ENCODE measurements at regions not wholly inside any gene's neighbourhood (a gene's known extent, or its start where the extent isn't known, plus 50 kb on each side); places are given as distances from the start of the nearest gene placed in this dataset.
"Not testable (repeated sequence)": the region's sequence is repeated elsewhere in the genome, so short reads cannot be mapped to it uniquely, and the experiment has no call there.

DNA sequence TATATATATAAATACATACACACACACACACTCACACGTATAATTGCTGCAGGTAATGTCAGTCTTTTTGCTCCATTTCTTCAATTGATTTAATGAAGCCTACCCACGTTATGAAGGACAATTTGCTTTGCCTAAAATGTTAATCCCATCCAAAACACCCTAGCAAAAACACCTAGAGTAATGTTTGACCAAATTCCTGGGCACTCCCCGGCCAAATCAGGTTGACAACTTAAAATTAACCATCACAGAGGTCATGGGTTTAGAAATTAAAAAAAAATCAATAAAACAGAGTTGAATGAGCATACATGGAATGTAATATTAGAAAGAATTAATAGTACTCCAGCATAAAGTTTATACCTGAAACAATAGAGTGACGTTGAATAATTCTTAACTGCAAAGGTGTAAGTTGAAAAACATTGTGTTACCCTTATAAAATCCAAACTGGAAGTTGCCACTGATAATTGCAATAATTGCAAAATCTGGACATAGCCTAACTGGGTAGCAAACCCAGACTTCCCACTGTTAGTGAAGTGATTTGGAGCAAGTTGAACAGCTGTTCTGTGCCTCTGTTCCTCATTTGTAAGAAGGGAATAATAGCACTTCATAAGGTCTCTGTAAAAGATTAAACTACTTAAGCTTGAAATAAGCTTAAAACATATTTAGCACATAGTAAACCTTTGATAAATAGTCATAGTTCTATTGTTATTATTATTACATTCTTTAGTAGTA lies 2120.5 kb downstream of the PCDH7 start:
- no peak for DNase-seq (ENCODE audit: low read depth)

DNA sequence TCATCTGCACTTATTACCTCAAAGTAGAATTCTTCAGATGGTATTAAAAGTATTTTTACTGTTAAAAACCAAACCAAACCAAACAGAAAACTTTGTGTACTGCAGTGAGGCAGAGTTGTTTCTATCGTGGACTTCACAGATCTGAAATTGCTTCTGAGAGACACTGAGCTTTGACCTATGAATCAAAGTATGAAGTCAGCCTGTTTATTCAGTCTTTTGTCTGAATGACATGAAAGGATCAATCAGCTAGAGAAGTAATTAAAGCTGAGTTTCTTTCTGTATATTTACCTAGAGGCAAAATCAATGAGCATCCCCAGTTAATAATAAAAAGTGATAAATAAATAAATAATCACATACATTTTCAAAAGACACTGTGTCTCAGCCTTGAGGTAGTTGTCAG lies 2121.0 kb downstream of the PCDH7 start:
- no peak for DNase-seq (ENCODE audit: low read depth)

GRCh38 chr4:32847461-32847860 lies 2127.3 kb downstream of the PCDH7 start:
- peak; percentile 7 for DNase-seq (ENCODE audit: low read depth)

DNA sequence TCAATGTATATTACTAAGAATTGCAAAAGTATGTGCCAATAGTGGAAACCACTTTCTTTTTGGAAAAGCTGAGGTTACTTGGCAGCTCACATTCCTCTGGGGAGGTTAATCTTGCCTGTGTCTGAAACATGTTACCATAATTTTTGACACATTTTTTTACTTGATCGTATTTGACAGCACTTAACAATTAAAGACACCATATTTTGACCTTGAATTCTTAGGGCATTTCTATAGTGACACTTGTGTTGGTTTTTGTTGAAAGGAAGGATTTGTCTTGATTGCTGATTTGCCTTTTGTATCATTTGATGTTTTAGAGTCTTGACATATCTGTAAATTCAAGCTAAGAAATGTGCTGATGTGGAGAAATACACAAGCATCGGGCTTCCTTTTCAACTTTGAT lies 2135.5 kb downstream of the PCDH7 start:
- DNase-seq (ENCODE audit: low read depth), result no peak

GRCh38 chr4:32858361-32858760 lies 2138.2 kb downstream of the PCDH7 start:
- DNase-seq (ENCODE audit: low read depth), result no peak

DNA sequence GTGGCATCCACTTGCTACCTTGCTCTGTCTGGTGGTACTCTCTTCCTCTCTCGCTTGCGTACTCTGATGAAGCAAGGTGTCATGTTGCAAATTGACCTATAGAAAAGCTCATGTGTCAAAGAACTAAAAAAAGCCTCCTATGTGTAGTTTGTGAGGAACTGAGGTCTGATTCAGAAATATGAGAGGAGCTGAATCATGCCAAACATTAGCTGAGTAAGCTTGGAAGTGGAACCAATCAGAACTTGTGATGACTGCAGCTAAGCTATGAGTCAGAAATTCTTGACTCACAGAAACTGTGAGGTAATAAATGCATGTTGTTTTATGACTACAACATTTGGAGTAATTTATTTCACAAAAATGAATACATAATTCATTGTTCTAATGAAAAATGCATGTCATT lies 2138.8 kb downstream of the PCDH7 start:
- peak; percentile 66 for DNase-seq (ENCODE audit: low read depth)

DNA sequence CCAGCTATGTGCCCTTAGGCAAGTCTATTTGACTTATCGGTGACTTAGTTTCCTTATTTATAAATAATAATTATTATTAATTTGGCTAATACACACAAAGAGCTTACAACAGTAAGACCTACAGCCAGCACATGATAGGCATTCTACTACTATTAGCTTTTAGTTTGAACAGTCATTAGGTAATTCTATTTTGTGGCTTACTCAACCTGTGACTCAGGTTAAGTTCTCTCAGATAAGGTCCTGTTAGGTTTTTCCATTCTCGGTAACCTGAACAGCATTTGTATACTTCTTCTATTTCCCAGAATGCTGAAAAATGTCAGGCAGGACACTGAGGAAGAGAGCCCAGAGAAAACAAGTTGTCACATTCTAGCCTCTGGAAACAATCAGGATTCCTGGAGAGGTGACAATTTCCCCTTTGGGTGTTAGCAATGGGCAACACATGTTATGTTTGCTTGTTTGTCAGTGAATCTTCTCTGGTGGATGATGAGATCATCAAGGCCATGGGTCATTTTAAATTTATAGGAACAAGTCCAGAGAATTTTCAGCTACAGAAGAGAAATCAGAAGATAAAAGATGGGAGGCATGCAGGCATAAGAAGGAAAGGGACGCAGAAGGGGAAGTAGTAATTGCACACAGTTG lies 2144.7 kb downstream of the PCDH7 start:
- DNase-seq (ENCODE audit: low read depth), result no peak

DNA sequence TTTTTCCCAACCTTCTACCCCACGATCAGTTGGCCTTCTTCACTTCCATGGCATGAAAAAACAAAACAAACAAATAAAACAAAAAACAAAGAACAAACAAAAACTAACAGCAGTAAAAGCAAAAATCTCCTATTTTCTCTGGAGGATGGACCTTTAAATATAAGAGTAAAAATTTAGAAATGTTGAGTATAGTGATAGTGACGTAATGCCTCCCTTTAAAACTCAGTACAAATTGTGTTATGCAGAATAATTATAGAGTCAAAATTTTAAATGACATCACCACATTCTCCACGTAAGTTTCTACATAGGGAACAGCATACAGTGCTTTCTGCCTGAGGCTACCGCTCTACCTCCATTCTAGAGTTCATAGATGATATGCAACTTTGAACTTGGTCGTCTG lies 2156.4 kb downstream of the PCDH7 start:
- DNase-seq (ENCODE audit: low read depth), result no peak

DNA sequence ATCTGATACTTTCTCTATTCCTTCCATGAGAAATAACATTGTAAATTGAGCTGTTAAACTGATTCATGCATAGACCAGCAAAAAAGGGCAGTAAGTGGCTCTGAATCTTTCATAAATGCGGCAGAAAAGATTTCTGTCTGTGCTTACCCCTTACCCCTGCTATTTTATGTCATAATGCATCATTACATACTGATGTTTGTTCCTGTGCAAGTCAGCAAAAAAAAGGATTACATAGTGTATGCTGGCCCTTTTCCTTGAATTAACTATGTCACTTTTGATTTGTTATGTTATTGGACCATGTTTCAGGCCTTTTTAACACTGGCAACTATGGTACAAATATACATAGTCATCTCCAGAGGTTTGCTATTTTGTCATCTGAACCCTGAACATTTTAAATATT lies 2159.7 kb downstream of the PCDH7 start:
- no peak for DNase-seq (ENCODE audit: low read depth)

DNA sequence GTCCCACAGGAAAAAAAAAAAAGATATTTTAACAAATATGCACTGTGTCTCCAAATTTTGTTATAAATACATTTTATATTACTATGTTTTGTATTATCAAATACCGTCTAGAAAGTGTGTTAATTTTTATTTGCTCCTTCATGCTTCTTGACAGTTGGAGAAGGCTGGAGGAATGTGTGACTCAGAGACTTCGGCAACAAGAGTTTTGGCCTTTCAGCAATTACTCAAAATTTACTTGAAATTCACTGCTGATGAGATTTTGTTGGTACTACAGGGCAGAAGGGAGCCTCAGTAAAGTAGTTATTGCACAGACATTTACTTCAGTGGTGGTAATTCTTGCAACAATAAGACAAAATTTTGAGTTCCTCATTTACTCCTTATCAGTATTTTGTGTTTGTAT lies 2164.0 kb downstream of the PCDH7 start:
- peak; percentile 17 for DNase-seq (ENCODE audit: low read depth)

DNA sequence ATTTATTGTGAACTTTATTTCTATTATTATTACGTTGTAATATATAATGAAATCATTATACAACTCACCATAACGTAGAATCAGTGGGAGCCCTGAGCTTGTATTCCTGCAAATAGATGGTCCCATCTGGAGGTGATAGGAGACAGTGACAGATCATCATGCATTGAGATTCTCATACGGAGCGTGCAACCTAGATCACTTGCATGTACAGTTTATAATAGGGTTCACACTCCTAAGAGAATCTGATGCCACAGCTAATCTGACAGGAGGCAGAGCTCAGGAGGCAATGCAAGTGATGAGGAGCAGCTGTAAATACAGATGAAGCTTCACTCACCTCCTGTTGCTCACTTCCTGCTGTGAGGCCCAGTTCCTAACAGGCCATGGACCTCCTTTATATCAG lies 2170.2 kb downstream of the PCDH7 start:
- DNase-seq (ENCODE audit: low read depth), result no peak

DNA sequence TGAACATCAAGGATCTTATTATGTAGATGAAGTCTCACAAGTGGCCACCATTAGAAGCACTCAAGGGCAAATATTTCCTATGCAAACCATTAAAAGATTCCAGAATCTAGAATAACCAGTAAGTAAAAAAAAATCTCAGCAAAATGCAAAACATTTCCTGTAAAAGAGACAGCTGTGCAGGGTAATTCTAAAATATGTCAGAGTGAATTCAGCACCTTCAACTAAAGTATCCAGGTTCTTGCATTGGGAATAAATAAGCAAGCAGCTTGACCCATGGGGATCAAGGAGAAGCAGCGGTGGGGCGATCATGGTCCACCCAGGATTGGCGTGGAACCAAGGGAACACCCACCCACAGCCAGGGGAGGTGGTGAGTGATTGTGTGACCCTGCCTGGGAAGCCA lies 2188.9 kb downstream of the PCDH7 start:
- DNase-seq (ENCODE audit: low read depth), result no peak

DNA sequence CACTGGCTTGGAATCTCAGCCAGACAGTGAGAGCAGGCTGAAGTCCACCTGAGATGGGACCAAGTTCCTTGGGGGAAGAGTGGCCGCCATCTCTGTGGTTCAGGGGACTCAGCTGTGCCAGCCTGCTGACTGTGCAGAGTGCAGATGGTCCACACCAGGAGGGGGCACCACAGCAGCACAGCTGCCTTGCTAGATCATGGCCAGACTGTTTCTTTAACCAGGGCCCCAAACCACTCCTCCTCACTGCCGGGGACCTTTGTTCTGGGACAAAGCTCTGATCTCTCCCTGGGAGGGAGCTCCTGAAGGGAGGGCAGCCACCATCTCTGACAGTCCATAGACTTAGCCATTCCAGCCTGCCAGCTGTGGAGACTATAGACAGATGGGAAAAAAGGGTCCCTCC lies 2189.6 kb downstream of the PCDH7 start:
- no peak for DNase-seq (ENCODE audit: low read depth)

DNA sequence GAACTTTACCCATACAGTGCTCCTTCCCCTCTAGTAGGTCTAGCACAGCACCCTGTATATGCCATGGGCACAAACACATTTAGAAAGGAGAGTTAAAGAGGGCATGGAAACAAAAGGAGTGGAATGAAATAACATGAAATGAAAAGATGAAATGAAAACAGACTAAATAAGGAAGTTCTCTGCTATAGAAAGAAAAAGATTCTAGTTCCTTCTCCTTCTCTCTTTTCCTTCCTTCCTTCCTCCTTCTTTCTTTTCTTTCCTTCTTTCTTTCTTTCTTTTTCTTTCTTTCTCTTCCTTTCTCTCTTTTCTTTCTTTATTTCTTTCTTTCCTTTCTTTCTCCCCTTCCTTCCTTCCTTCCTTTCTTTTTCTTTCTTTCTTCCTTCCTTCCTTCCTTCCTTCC lies 2197.4 kb downstream of the PCDH7 start:
- no peak for DNase-seq (ENCODE audit: low read depth)

- DNase-seq (ENCODE audit: low read depth), result no peak
Observed at GRCh38 chr4:32929796-32930699, 2209.9 kb downstream of the PCDH7 start.

GRCh38 chr4:32930700-32931099 lies 2210.5 kb downstream of the PCDH7 start:
- no peak for DNase-seq (ENCODE audit: low read depth)

DNA sequence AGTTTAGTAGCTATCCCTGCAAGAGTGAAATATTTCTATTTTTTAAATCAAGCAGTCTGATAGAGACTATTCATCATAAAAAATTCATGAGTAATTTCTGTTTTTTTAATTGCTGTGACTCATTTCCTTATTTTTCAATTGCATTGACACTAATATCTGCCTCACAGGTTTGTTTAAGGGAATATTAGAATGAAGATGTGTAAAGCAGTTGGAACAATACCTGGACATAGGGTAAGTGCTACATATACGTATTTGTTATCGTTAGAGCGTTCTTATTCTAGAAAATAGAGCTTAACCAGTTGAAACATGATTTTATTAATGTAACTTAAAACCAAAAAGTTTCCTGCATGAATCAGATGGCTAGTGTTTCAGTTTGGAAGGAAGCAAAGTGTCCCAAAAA lies 2211.3 kb downstream of the PCDH7 start:
- no peak for DNase-seq (ENCODE audit: low read depth)

- no peak for DNase-seq (ENCODE audit: low read depth)
Observed at GRCh38 chr4:32932156-32932555, 2212.0 kb downstream of the PCDH7 start.

- not testable (repeated sequence) for DNase-seq (ENCODE audit: low read depth)
Observed at GRCh38 chr4:32939222-32939621, 2219.1 kb downstream of the PCDH7 start.

- DNase-seq (ENCODE audit: low read depth), result no peak
Observed at GRCh38 chr4:32950866-32951265, 2230.7 kb downstream of the PCDH7 start.

GRCh38 chr4:32958586-32958985 lies 2238.4 kb downstream of the PCDH7 start:
- no peak for DNase-seq (ENCODE audit: low read depth)

DNA sequence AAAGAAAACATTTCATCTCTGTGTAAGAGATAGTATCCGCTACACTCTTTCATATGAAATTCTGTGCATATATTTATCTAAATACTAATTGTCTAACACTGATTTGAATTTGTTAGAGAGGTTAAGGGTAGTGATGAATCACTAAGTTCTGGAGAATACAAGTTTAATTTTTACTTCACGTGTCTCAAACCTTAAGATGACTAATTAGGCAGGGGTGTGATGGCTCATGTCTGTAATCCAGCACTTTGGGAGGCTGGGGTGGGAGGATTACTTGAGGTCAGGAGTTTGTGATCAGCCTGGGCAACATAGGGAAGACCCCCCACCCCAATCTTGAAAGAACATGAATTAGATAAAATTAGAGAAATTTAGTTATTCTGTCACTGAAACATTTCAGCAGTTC lies 2241.9 kb downstream of the PCDH7 start:
- DNase-seq (ENCODE audit: low read depth), result no peak

DNA sequence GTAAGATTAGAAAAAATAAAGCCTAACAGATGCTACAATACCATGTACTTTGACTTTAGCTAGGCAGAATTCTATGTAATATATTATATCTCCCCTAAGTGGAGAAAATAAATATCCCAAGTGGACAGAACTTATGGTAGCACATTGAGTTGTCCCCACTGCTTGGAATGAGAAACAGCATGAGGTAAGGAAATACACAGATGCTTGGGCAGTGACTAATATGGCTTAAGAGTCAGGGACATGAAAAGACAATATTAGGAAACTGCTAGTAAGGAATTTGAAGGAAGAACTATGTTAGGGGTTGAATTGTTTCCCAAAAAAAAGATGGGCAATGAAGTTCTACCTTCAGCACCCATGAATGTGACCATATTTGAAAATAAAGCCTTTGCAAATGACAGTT lies 2265.1 kb downstream of the PCDH7 start:
- DNase-seq (ENCODE audit: low read depth), result peak; percentile 18
